Osteocyte (in vitro differentiated cells): ENCODE measurements at regions not wholly inside any gene's neighbourhood (a gene's known extent, or its start where the extent isn't known, plus 50 kb on each side); places are given as distances from the start of the nearest gene placed in this dataset.

Source experiments
- DNase-seq: peaks from one replicate; pipeline ENCODE4 v3.0.0; 2021; ENCODE audit warnings: mixed read lengths; ENCODE audit not compliant: unreplicated experiment; ENCODE audit errors: extremely low spot score
- H3K27ac Mint-ChIP-seq: one replicate; pipeline ENCODE4 v1.8.0; 2021; ENCODE audit warnings: mild to moderate bottlenecking, mixed read lengths; ENCODE audit not compliant: unreplicated experiment
- H3K27me3 Mint-ChIP-seq: one replicate; pipeline ENCODE4 v1.8.0; 2021; ENCODE audit warnings: mixed read lengths; ENCODE audit not compliant: unreplicated experiment
- H3K36me3 Mint-ChIP-seq: one replicate; pipeline ENCODE4 v1.8.0; 2021; ENCODE audit warnings: mixed read lengths; ENCODE audit not compliant: unreplicated experiment
- H3K4me1 Mint-ChIP-seq: one replicate; pipeline ENCODE4 v1.8.0; 2021; ENCODE audit warnings: mixed read lengths; ENCODE audit not compliant: unreplicated experiment
- H3K4me3 Mint-ChIP-seq: one replicate; pipeline ENCODE4 v1.8.0; 2021; ENCODE audit warnings: mild to moderate bottlenecking, moderate library complexity, mixed read lengths; ENCODE audit not compliant: unreplicated experiment
- H3K9me3 Mint-ChIP-seq: one replicate; pipeline ENCODE4 v1.8.0; 2021; ENCODE audit warnings: mixed read lengths; ENCODE audit not compliant: unreplicated experiment
- TF ChIP-seq, protein P1 (sequence below): fragments of 200-600 bp; sonication (generic); IDR thresholded peaks from 2 replicates; pipeline ENCODE4 v1.5.0; 2021; ENCODE audit warnings: antibody characterized with exemption, mild to moderate bottlenecking, moderate library complexity

DNA sequence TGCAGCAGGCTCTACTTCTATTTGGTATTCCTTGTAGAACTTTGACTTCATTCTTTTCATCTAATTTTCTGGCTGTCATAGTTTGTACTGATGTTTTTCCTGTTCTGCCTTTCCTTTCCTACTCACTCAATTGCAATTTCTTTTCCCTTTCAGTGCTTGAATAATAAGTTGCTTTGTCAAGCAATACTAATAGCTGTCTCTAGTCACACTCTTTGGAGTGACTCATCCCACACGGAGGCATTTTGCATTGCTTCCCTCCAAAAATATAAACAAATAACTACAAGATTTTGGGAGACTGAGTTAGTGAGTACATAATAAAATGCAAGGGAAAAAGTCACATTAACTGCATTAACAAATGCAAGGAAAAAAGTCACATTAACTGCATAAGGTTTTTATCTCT lies 465.9 kb downstream of the CDH9 start:
- Mint-ChIP-seq H3K9me3 (peaks cover 3% of the 10 kb centered on the region), H3K36me3 (no peaks in the 10 kb centered on the region), H3K27me3 (no peaks in the 10 kb centered on the region), H3K27ac (no peak overlapping the region), H3K4me1 (no peaks in the 10 kb centered on the region), H3K4me3 (no peak overlapping the region)
- TF ChIP-seq, protein P1, sequence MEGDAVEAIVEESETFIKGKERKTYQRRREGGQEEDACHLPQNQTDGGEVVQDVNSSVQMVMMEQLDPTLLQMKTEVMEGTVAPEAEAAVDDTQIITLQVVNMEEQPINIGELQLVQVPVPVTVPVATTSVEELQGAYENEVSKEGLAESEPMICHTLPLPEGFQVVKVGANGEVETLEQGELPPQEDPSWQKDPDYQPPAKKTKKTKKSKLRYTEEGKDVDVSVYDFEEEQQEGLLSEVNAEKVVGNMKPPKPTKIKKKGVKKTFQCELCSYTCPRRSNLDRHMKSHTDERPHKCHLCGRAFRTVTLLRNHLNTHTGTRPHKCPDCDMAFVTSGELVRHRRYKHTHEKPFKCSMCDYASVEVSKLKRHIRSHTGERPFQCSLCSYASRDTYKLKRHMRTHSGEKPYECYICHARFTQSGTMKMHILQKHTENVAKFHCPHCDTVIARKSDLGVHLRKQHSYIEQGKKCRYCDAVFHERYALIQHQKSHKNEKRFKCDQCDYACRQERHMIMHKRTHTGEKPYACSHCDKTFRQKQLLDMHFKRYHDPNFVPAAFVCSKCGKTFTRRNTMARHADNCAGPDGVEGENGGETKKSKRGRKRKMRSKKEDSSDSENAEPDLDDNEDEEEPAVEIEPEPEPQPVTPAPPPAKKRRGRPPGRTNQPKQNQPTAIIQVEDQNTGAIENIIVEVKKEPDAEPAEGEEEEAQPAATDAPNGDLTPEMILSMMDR, result no peak
- no peak for DNase-seq

DNA sequence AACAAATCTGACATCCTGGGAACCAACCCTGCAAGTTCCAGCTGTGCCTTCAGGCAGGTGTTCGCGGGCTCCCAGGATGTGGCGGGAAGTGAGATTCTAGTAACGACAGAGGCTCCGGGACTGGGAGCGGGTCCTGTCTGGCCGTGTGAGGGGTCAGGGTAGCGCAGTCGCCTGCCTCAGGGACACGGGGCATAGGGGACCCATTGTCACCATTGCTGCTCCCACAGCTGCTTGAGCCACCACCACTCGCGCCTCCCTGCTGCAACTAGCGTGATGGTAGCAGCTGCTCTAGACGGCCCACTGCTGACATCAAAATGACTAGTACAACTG lies 468.5 kb downstream of the CDH9 start:
- Mint-ChIP-seq H3K27ac (no peak overlapping the region), H3K4me3 (no peak overlapping the region), H3K4me1 (no peaks in the 10 kb centered on the region), H3K9me3 (peaks cover 15% of the 10 kb centered on the region), H3K36me3 (no peaks in the 10 kb centered on the region), H3K27me3 (no peaks in the 10 kb centered on the region)
- TF ChIP-seq, protein P1, result no peak
- no peak for DNase-seq

DNA sequence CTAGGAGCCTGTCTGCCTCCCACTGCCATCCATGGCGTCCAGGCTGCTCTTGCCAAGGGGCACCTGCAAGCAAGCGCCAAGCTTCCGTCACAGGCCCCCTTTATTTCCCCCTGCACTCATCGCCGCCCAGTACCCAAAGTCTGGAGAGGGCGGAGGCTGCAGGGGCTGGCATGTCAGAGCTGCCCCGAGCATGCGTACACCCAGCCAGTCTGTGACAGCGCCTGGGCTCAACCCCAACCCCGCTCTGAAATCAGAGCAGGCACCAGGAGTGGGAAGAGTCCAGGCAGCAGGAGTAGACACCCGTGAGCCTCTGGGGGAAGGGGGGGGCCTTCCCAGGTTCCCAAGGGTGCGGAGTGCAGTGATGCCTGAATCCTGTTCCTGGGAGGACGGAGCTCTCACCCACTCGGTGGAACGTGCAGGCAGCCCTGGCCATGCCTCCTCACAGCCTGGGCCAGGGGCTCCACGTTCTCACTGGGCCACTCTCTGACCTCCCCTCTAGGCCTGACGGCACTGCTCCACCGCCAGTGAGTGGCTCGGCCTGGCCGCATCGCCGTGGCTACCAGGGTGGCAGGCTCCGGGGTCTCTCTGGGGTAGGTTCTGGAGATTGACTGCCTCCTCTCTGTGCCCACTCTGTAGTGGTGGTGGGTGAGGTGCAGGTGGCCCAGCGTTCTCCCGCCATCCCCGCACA lies 469.0 kb downstream of the CDH9 start:
- DNase-seq, result no peak
- TF ChIP-seq, protein P1, result no peak
- Mint-ChIP-seq H3K4me1 (no peaks in the 10 kb centered on the region), H3K36me3 (no peaks in the 10 kb centered on the region), H3K27ac (no peak overlapping the region), H3K9me3 (peaks cover 15% of the 10 kb centered on the region), H3K27me3 (no peaks in the 10 kb centered on the region), H3K4me3 (no peak overlapping the region)

DNA sequence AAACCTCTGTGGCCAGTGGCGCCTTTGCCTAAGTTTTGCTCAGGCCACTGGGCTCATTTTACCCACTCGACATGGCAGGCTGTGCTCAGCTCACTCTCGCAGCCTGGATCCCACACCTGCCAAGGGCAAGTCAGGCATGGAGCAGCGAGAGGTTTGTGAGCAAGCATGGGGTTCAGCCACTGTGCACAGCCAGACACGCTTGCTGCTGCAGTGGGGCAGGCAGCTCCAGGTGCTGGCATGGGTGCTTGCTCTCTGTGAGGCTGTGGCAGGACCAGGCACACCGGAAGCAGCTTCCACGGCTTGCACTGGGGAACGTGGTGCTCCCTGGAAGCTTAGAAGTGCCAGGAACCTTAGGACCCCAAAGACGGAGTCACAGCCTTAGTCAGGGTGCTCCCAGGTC lies 470.1 kb downstream of the CDH9 start:
- Mint-ChIP-seq H3K9me3 (peaks cover 15% of the 10 kb centered on the region), H3K27me3 (no peaks in the 10 kb centered on the region), H3K36me3 (no peaks in the 10 kb centered on the region), H3K4me3 (no peak overlapping the region), H3K27ac (no peak overlapping the region), H3K4me1 (no peaks in the 10 kb centered on the region)
- DNase-seq, result no peak
- TF ChIP-seq, protein P1, result no peak

DNA sequence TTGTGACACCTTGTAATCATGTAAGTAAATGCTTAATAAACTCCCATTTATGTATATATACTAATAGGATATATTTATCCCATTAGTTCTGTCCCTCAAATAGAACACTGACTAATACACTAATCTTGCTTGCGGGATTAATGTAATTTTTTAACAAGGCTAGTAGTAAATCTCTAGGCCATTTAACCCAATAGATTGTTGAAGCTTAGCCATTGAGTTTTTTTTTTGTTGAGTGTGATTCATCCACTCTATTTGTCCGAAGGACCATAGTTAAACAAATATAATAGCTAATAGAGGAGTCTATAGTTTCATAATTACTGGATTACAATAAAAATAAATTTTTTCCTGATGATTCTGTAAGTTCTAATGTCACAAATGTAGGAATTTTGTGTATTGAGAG lies 474.4 kb downstream of the CDH9 start:
- Mint-ChIP-seq H3K4me3 (no peak overlapping the region), H3K27me3 (no peaks in the 10 kb centered on the region), H3K36me3 (no peaks in the 10 kb centered on the region), H3K27ac (no peak overlapping the region), H3K4me1 (no peaks in the 10 kb centered on the region), H3K9me3 (peaks cover 21% of the 10 kb centered on the region)
- no peak for DNase-seq
- TF ChIP-seq, protein P1, result no peak
